H1 (cell line): ENCODE measurements at regions not wholly inside any gene's neighbourhood (a gene's known extent, or its start where the extent isn't known, plus 50 kb on each side); places are given as distances from the start of the nearest gene placed in this dataset.

Source experiments
- CTCF ChIA-PET: fragments of 300-600 bp; sonication (Branson Sonifier 250); formaldehyde crosslinking; loops from one replicate; lab custom pipeline; 2021; ENCODE audit not compliant: partially characterized antibody; lab: Charles Lee
- POLR2A ChIA-PET: fragments of 300-600 bp; sonication (Branson Sonifier 250); formaldehyde crosslinking; loops from one replicate; lab custom pipeline; 2021; ENCODE audit warnings: inconsistent platforms; ENCODE audit not compliant: partially characterized antibody; lab: Charles Lee
- DNase-seq, 2 experiments: peaks; one replicate each; pipeline versions ENCODE4 v3.0.0 to v3.0.0-alpha.2; 2010 to 2022; ENCODE audit warnings: low spot score in 2 of 2, low read depth in 1 of 2, mixed read lengths in 1 of 2
- FAIRE-seq: peaks from 2 replicates; lab custom pipeline; 2011; peaks lifted over from hg19 to GRCh38; lab: Jason Lieb, UNC
- H2AFZ ChIP-seq: 2 replicates; pipeline ENCODE4 v1.8.1; 2012; ENCODE audit warnings: low read length, inconsistent platforms
- H2AK5ac ChIP-seq: 2 replicates; pipeline ENCODE4 v1.6.1; 2013; ENCODE audit warnings: low read depth, low read length
- H2BK120ac ChIP-seq: replicated peaks from 2 replicates; pipeline ENCODE3; 2013; ENCODE audit warnings: low read depth, low read length, inconsistent platforms
- H2BK12ac ChIP-seq: 2 replicates; pipeline ENCODE4 v1.6.1; 2013; ENCODE audit warnings: low read depth, low read length
- H2BK15ac ChIP-seq: 2 replicates; pipeline ENCODE4 v1.6.1; 2013; ENCODE audit warnings: low read length
- H2BK20ac ChIP-seq: 2 replicates; pipeline ENCODE4 v1.6.1; 2013; ENCODE audit warnings: low read length
- H2BK5ac ChIP-seq: 2 replicates; pipeline ENCODE4 v1.6.1; 2013; ENCODE audit warnings: low read depth, low read length
- H3K14ac ChIP-seq: 2 replicates; pipeline ENCODE4 v1.6.1; 2013; ENCODE audit warnings: inconsistent platforms; ENCODE audit not compliant: insufficient read length
- H3K18ac ChIP-seq: 2 replicates; pipeline ENCODE4 v1.6.1; 2013; ENCODE audit warnings: low read length; ENCODE audit errors: extremely low read depth
- H3K23ac ChIP-seq: 2 replicates; pipeline ENCODE4 v1.6.1; 2013; ENCODE audit warnings: inconsistent platforms; ENCODE audit not compliant: insufficient read length
- H3K23me2 ChIP-seq: 2 replicates; pipeline ENCODE4 v1.6.1; 2013; ENCODE audit warnings: low read depth, low read length
- H3K27ac ChIP-seq: 2 replicates; pipeline ENCODE4 v1.6.1; 2011; ENCODE audit warnings: low read depth, low read length, inconsistent platforms
- H3K27me3 ChIP-seq, 4 experiments: replicated peaks in 1 of 4; 1 replicate in 1 of 4; 2 replicates in 3 of 4; pipeline versions ENCODE4 v1.6.1 to v1.8.1; 2011 to 2013; ENCODE audit warnings: low read length in 3 of 4, mild to moderate bottlenecking in 3 of 4, inconsistent platforms in 2 of 4, mixed read lengths in 2 of 4, moderate library complexity in 1 of 4; ENCODE audit not compliant: control insufficient read depth in 3 of 4, insufficient read depth in 3 of 4; ENCODE audit errors: extremely low read depth in 1 of 4
- H3K36me3 ChIP-seq, 4 experiments: 2 replicates each; pipeline versions ENCODE4 v1.6.1 to v1.8.1; 2011 to 2013; ENCODE audit warnings: mild to moderate bottlenecking in 4 of 4, low read length in 3 of 4, moderate library complexity in 2 of 4, control low read depth in 1 of 4, inconsistent platforms in 1 of 4; ENCODE audit not compliant: insufficient read depth in 4 of 4, control insufficient read depth in 2 of 4
- H3K4ac ChIP-seq: replicated peaks from 2 replicates; pipeline ENCODE3; 2013; ENCODE audit warnings: low read length, low read depth, mixed read lengths, inconsistent platforms; ENCODE audit not compliant: insufficient read length
- H3K4me1 ChIP-seq, 4 experiments: replicated peaks in 1 of 4; 1 replicate in 1 of 4; 2 replicates in 3 of 4; pipeline versions ENCODE4 v1.6.1 to v1.8.1; 2011 to 2013; ENCODE audit warnings: low read length in 3 of 4, inconsistent platforms in 2 of 4, mixed read lengths in 1 of 4; ENCODE audit not compliant: insufficient read depth in 4 of 4, control insufficient read depth in 3 of 4
- H3K4me2 ChIP-seq, 2 experiments: 2 replicates each; pipeline versions ENCODE4 v1.6.1 to v1.8.1; 2011 to 2013; ENCODE audit warnings: low read depth in 2 of 2, low read length in 2 of 2, control low read depth in 1 of 2, inconsistent platforms in 1 of 2, mild to moderate bottlenecking in 1 of 2; ENCODE audit not compliant: insufficient read depth in 1 of 2
- H3K4me3 ChIP-seq, 4 experiments: fragments of 200-600, 300-600 bp in 1 of 4; sonication (generic), shearing (Covaris generic), sonication (Bioruptor Twin) in 1 of 4; 2 replicates each; pipeline versions ENCODE4 v1.5.1 to v1.8.1; 2011 to 2016; ENCODE audit warnings: low read length in 4 of 4, low read depth in 3 of 4, control low read depth in 2 of 4, inconsistent platforms in 2 of 4, mild to moderate bottlenecking in 2 of 4, mixed read lengths in 1 of 4, moderate library complexity in 1 of 4; ENCODE audit not compliant: insufficient read depth in 2 of 4; ENCODE audit errors: extremely low read depth in 1 of 4
- H3K56ac ChIP-seq: replicated peaks from 2 replicates; pipeline ENCODE3; 2013; ENCODE audit warnings: low read depth, mild to moderate bottlenecking, mixed read lengths, low read length, inconsistent platforms; ENCODE audit not compliant: insufficient read length
- H3K79me1 ChIP-seq: 2 replicates; pipeline ENCODE4 v1.6.1; 2013; ENCODE audit warnings: low read depth, low read length, control low read depth
- H3K79me2 ChIP-seq, 2 experiments: 2 replicates each; pipeline versions ENCODE4 v1.6.1 to v1.8.1; 2012 to 2013; ENCODE audit warnings: low read length in 2 of 2, mild to moderate bottlenecking in 2 of 2, inconsistent platforms in 1 of 2; ENCODE audit not compliant: insufficient read depth in 2 of 2, control insufficient read depth in 1 of 2
- H3K9ac ChIP-seq, 4 experiments: replicated peaks in 1 of 4; 1 replicate in 1 of 4; 2 replicates in 3 of 4; pipeline versions ENCODE4 v1.6.1 to v1.8.1; 2011 to 2013; ENCODE audit warnings: low read depth in 3 of 4, low read length in 3 of 4, control low read depth in 2 of 4, mild to moderate bottlenecking in 2 of 4, moderate library complexity in 2 of 4, inconsistent platforms in 1 of 4; ENCODE audit errors: extremely low read depth in 1 of 4
- H3K9me3 ChIP-seq, 2 experiments: 2 replicates each; pipeline versions ENCODE4 v1.6.1 to v1.8.1; 2012 to 2013; ENCODE audit warnings: mild to moderate bottlenecking in 2 of 2, moderate library complexity in 2 of 2, control low read depth in 1 of 2, inconsistent platforms in 1 of 2, low read depth in 1 of 2, low read length in 1 of 2, mixed read lengths in 1 of 2; ENCODE audit not compliant: insufficient read depth in 2 of 2
- H4K20me1 ChIP-seq, 2 experiments: replicated peaks in 1 of 2; 2 replicates each; pipeline versions ENCODE3 to v1.8.1; 2011 to 2013; ENCODE audit warnings: inconsistent platforms in 2 of 2, low read length in 2 of 2, mild to moderate bottlenecking in 1 of 2; ENCODE audit not compliant: insufficient read depth in 2 of 2, control insufficient read depth in 1 of 2
- H4K5ac ChIP-seq: 2 replicates; pipeline ENCODE4 v1.6.1; 2013; ENCODE audit warnings: low read length, low read depth, mixed read lengths, inconsistent platforms; ENCODE audit not compliant: insufficient read length
- H4K8ac ChIP-seq: 2 replicates; pipeline ENCODE4 v1.8.0; 2013; ENCODE audit warnings: mild to moderate bottlenecking, moderate library complexity, low read length, inconsistent platforms; ENCODE audit not compliant: insufficient read depth; ENCODE audit errors: extremely low read depth
- H4K91ac ChIP-seq: replicated peaks from 2 replicates; pipeline ENCODE3; 2013; ENCODE audit warnings: low read length, mixed read lengths, inconsistent platforms; ENCODE audit not compliant: insufficient read length
- CHD2 ChIP-seq: IDR thresholded peaks from 2 replicates; pipeline ENCODE4 v1.6.1; 2012; ENCODE audit warnings: low read length, improper control_type of control experiment
- RBBP5 ChIP-seq: IDR thresholded peaks from 2 replicates; pipeline ENCODE4 v1.7.1; 2012; ENCODE audit warnings: low read depth, mild to moderate bottlenecking, inconsistent platforms, low read length, moderate library complexity, borderline replicate concordance
- SAP30 ChIP-seq: fragments of 300-600 bp; sonication (generic); IDR thresholded peaks from 2 replicates; pipeline ENCODE4 v1.7.1; 2012; ENCODE audit warnings: low read length, moderate library complexity, mild to moderate bottlenecking, inconsistent platforms; ENCODE audit not compliant: insufficient read depth, insufficient replicate concordance
- SRF ChIP-seq: IDR thresholded peaks from 2 replicates; pipeline ENCODE4 v1.6.1; 2011; ENCODE audit warnings: mild to moderate bottlenecking, low read depth, low read length, moderate library complexity
- WGBS, 2 experiments: shearing (Covaris generic) in 1 of 2; methylation state at CpG; one replicate each; pipeline versions ENCODE4 v1.1.6 to v1.1.7; 2013 to 2015; ENCODE audit warnings: low lambda C conversion rate in 2 of 2, mixed read lengths in 2 of 2, inconsistent platforms in 1 of 2, low coverage in 1 of 2, missing lambda C conversion rate in 1 of 2; ENCODE audit not compliant: insufficient replicate concordance in 2 of 2, insufficient coverage in 1 of 2, insufficient read length in 1 of 2; ENCODE audit errors: extremely low coverage in 1 of 2, missing lambda C conversion rate in 1 of 2; 5-methylcytosine and 5-hydroxymethylcytosine counted together

- Histone ChIP-seq H2BK15ac (no peak overlapping the region), H4K8ac (no peak overlapping the region), H3K27me3 (no peaks in the 10 kb centered on the region), H3K14ac (no peak overlapping the region), H2AFZ (no peak overlapping the region), H2BK12ac (no peak overlapping the region), H4K91ac (no peak overlapping the region), H4K5ac (no peak overlapping the region), H3K36me3 (no peaks in the 10 kb centered on the region), H2BK120ac (no peak overlapping the region), H3K9me3 (peaks cover 16 to 18% of the 10 kb centered on the region in 2 experiments), H3K23ac (no peak overlapping the region), H3K79me2 (no peaks in the 10 kb centered on the region), H3K23me2 (no peaks in the 10 kb centered on the region), H2BK20ac (no peak overlapping the region), H3K4ac (no peak overlapping the region), H4K20me1 (no peaks in the 10 kb centered on the region), H3K4me3 (no peak overlapping the region), H3K9ac (no peak overlapping the region), H2AK5ac (no peak overlapping the region), H3K4me1 (no peaks in the 10 kb centered on the region), H3K4me2 (no peak overlapping the region), H3K27ac (no peak overlapping the region), H2BK5ac (no peak overlapping the region), H3K56ac (no peak overlapping the region), H3K79me1 (no peaks in the 10 kb centered on the region), H3K18ac (no peak overlapping the region)
- 88% methylated on average over 1 of the region's 1 CpG; no CpG with 5 or more reads in 1 of the 2 experiments for WGBS, 2 experiments
- DNase-seq (no peak), FAIRE-seq (no peak)
- CTCF ChIA-PET = interaction anchor here (0.7 kb wide), 1 partner anchor 41 kb away, joined by 3 read pairs; no protein-coding TSS in a partner anchor
- POLR2A ChIA-PET = interaction anchor here (0.8 kb wide), 1 partner anchor 8 kb away, joined by 3 read pairs; no protein-coding TSS in a partner anchor
- no peak for TF ChIP-seq SAP30
- no peak for TF ChIP-seq SRF
- no peak for TF ChIP-seq RBBP5
- no peak for TF ChIP-seq CHD2
Observed at GRCh38 chr1:58317694-58318093, 228.8 kb downstream of the OMA1 start.
